ES-I3 (cell line): ENCODE measurements at regions not wholly inside any gene's neighbourhood (a gene's known extent, or its start where the extent isn't known, plus 50 kb on each side); places are given as distances from the start of the nearest gene placed in this dataset.

ENCODE experiments used
- H3K36me3 ChIP-seq: 2 replicates; pipeline ENCODE4 v1.6.1; 2013; ENCODE audit warnings: mild to moderate bottlenecking, low read length, control low read depth, moderate library complexity; ENCODE audit not compliant: insufficient read depth
- H3K4me1 ChIP-seq: 2 replicates; pipeline ENCODE4 v1.6.1; 2013; ENCODE audit warnings: mild to moderate bottlenecking, control low read depth, low read length; ENCODE audit not compliant: insufficient read depth
- H3K9ac ChIP-seq: 2 replicates; pipeline ENCODE4 v1.6.1; 2013; ENCODE audit warnings: low read depth, mild to moderate bottlenecking, low read length, moderate library complexity
- H3K9me3 ChIP-seq: 2 replicates; pipeline ENCODE4 v1.6.1; 2013; ENCODE audit warnings: mild to moderate bottlenecking, low read length, moderate library complexity; ENCODE audit not compliant: control insufficient read depth, insufficient read depth

GRCh38 chr11:92838759-92839310, 130.6 kb upstream of the MTNR1B start:
- Histone ChIP-seq H3K36me3 (0 out of 2 replicates have a peak, but pooled peaks cover 4% of the 10 kb centered on the region), H3K4me1 (0 out of 2 replicates have a peak, but pooled peaks cover 8% of the 10 kb centered on the region), H3K9ac (no peak overlapping the region), H3K9me3 (no peaks in the 10 kb centered on the region)

- Histone ChIP-seq H3K36me3 (0 out of 2 replicates have a peak, but pooled peaks cover 4% of the 10 kb centered on the region), H3K9me3 (no peaks in the 10 kb centered on the region), H3K9ac (no peak overlapping the region), H3K4me1 (0 out of 2 replicates have a peak, but pooled peaks cover 8% of the 10 kb centered on the region)
Observed at GRCh38 chr11:92839450-92839849, 130.0 kb upstream of the MTNR1B start.

GRCh38 chr11:92841719-92842118, 127.7 kb upstream of the MTNR1B start:
- Histone ChIP-seq H3K4me1 (peaks cover 13% of the 10 kb centered on the region), H3K9ac (no peak overlapping the region), H3K36me3 (peaks cover 7% of the 10 kb centered on the region; the same call in 1 of the 2 replicates), H3K9me3 (no peaks in the 10 kb centered on the region)

- Histone ChIP-seq H3K4me1 (peaks cover 13% of the 10 kb centered on the region), H3K36me3 (peaks cover 7% of the 10 kb centered on the region; the same call in 1 of the 2 replicates), H3K9me3 (no peaks in the 10 kb centered on the region), H3K9ac (no peak overlapping the region)
Observed at GRCh38 chr11:92843455-92843854, 126.0 kb upstream of the MTNR1B start.

GRCh38 chr11:92844197-92844596, 125.3 kb upstream of the MTNR1B start:
- Histone ChIP-seq H3K9ac (no peak overlapping the region), H3K36me3 (peaks cover 7% of the 10 kb centered on the region; the same call in 1 of the 2 replicates), H3K9me3 (no peaks in the 10 kb centered on the region), H3K4me1 (peaks cover 7% of the 10 kb centered on the region)

- H3K36me3 ChIP-seq: peaks cover 7% of the 10 kb centered on the region; the same call in 1 of the 2 replicates
- H3K9ac ChIP-seq: no peak overlapping the region
- H3K9me3 ChIP-seq: no peaks in the 10 kb centered on the region
- peaks cover 5% of the 10 kb centered on the region for H3K4me1 ChIP-seq
Observed at GRCh38 chr11:92845390-92845789, 124.1 kb upstream of the MTNR1B start.

- peaks cover 7% of the 10 kb centered on the region; the same call in 1 of the 2 replicates for H3K36me3 ChIP-seq
- H3K4me1 ChIP-seq: peaks cover 5% of the 10 kb centered on the region
- no peaks in the 10 kb centered on the region for H3K9me3 ChIP-seq
- H3K9ac ChIP-seq: no peak overlapping the region
Observed at GRCh38 chr11:92845805-92846204, 123.6 kb upstream of the MTNR1B start.

- H3K9me3 ChIP-seq: no peaks in the 10 kb centered on the region
- no peak overlapping the region for H3K9ac ChIP-seq
- peaks cover 5% of the 10 kb centered on the region for H3K4me1 ChIP-seq
- H3K36me3 ChIP-seq: peaks cover 3% of the 10 kb centered on the region; the same call in 1 of the 2 replicates
Observed at GRCh38 chr11:92846491-92847125, 122.8 kb upstream of the MTNR1B start.

- no peaks in the 10 kb centered on the region for H3K9me3 ChIP-seq
- H3K9ac ChIP-seq: no peak overlapping the region
- peaks cover 5% of the 10 kb centered on the region for H3K4me1 ChIP-seq
- H3K36me3 ChIP-seq: peaks cover 3% of the 10 kb centered on the region; the same call in 1 of the 2 replicates
Observed at GRCh38 chr11:92848578-92848977, 120.9 kb upstream of the MTNR1B start.

GRCh38 chr11:92850296-92850826, 119.1 kb upstream of the MTNR1B start:
- H3K9ac ChIP-seq: no peak overlapping the region
- peaks cover 2% of the 10 kb centered on the region for H3K4me1 ChIP-seq
- H3K9me3 ChIP-seq: no peaks in the 10 kb centered on the region
- H3K36me3 ChIP-seq: no peaks in the 10 kb centered on the region; the same call in 1 of the 2 replicates

GRCh38 chr11:92852229-92852628, 117.2 kb upstream of the MTNR1B start:
- Histone ChIP-seq H3K9ac (no peak overlapping the region), H3K9me3 (no peaks in the 10 kb centered on the region), H3K36me3 (no peaks in the 10 kb centered on the region; the same call in 1 of the 2 replicates), H3K4me1 (no peaks in the 10 kb centered on the region)

- no peak overlapping the region for H3K9ac ChIP-seq
- no peaks in the 10 kb centered on the region for H3K9me3 ChIP-seq
- H3K4me1 ChIP-seq: no peaks in the 10 kb centered on the region
- H3K36me3 ChIP-seq: no peaks in the 10 kb centered on the region; the same call in 1 of the 2 replicates
Observed at GRCh38 chr11:92852946-92853345, 116.5 kb upstream of the MTNR1B start.

- no peaks in the 10 kb centered on the region; the same call in 1 of the 2 replicates for H3K36me3 ChIP-seq
- no peaks in the 10 kb centered on the region for H3K9me3 ChIP-seq
- no peaks in the 10 kb centered on the region for H3K4me1 ChIP-seq
- H3K9ac ChIP-seq: no peak overlapping the region
Observed at GRCh38 chr11:92854162-92854561, 115.3 kb upstream of the MTNR1B start.

GRCh38 chr11:92854952-92855351, 114.5 kb upstream of the MTNR1B start:
- H3K9ac ChIP-seq: no peak overlapping the region
- H3K4me1 ChIP-seq: no peaks in the 10 kb centered on the region
- no peaks in the 10 kb centered on the region for H3K9me3 ChIP-seq
- H3K36me3 ChIP-seq: no peaks in the 10 kb centered on the region; the same call in 1 of the 2 replicates
